HEK293 (cell line): ENCODE measurements at regions not wholly inside any gene's neighbourhood (a gene's known extent, or its start where the extent isn't known, plus 50 kb on each side); places are given as distances from the start of the nearest gene placed in this dataset.

ENCODE experiments used
- ELK4 ChIP-seq: IDR thresholded peaks from 2 replicates; pipeline ENCODE4 v1.6.1; 2011; ENCODE audit warnings: mild to moderate bottlenecking, low read depth, low read length, borderline replicate concordance
- GLI4 ChIP-seq: fragments of 450-650 bp; formaldehyde crosslinking; IDR thresholded peaks from 2 replicates; pipeline ENCODE4 v1.5.1; 2016; ENCODE audit warnings: missing biosample characterization, missing genetic modification characterization
- PRDM6 ChIP-seq: fragments of 450-650 bp; formaldehyde crosslinking; IDR thresholded peaks from 2 replicates; pipeline ENCODE4 v1.5.1; 2017; ENCODE audit warnings: missing biosample characterization, missing genetic modification characterization
- SP2 ChIP-seq: fragments of 450-650 bp; formaldehyde crosslinking; IDR thresholded peaks from 2 replicates; pipeline ENCODE4 v1.5.1; 2016; ENCODE audit warnings: missing biosample characterization, missing genetic modification characterization
- TCF7L2 ChIP-seq: IDR thresholded peaks from 2 replicates; pipeline ENCODE4 v1.6.1; 2011; ENCODE audit warnings: low read depth, mild to moderate bottlenecking, inconsistent platforms, low read length, moderate library complexity, borderline replicate concordance
- ZBTB6 ChIP-seq: fragments of 450-650 bp; formaldehyde crosslinking; IDR thresholded peaks from 2 replicates; pipeline ENCODE4 v1.5.1; 2017; ENCODE audit warnings: missing biosample characterization, missing genetic modification characterization
- ZNF600 ChIP-seq: fragments of 450-650 bp; formaldehyde crosslinking; IDR thresholded peaks from 2 replicates; pipeline ENCODE4 v1.5.1; 2016; ENCODE audit warnings: missing biosample characterization, missing genetic modification characterization
- ZNF610 ChIP-seq: fragments of 450-650 bp; formaldehyde crosslinking; IDR thresholded peaks from 2 replicates; pipeline ENCODE4 v1.5.1; 2016; ENCODE audit warnings: missing biosample characterization, missing genetic modification characterization, borderline replicate concordance
- ZNF639 ChIP-seq: fragments of 450-650 bp; formaldehyde crosslinking; IDR thresholded peaks from 2 replicates; pipeline ENCODE4 v1.5.1; 2016; ENCODE audit warnings: missing biosample characterization, missing genetic modification characterization

GRCh38 chr17:68665373-68665772, 64.2 kb upstream of the FAM20A start:
- TF ChIP-seq ZNF600: no peak
- TF ChIP-seq TCF7L2: no peak
- no peak for TF ChIP-seq ELK4
- TF ChIP-seq GLI4 (tag by site-specific recombination): no peak
- TF ChIP-seq PRDM6 (tag by site-specific recombination): no peak
- TF ChIP-seq SP2 (tag by site-specific recombination): no peak
- no peak for TF ChIP-seq ZNF639
- TF ChIP-seq ZNF610 (tag by site-specific recombination): no peak
- TF ChIP-seq ZBTB6 (tag by site-specific recombination): no peak
